HFFc6 (cell line): ENCODE measurements at regions not wholly inside any gene's neighbourhood (a gene's known extent, or its start where the extent isn't known, plus 50 kb on each side); places are given as distances from the start of the nearest gene placed in this dataset.

Experiments used
- DNase-seq: peaks from one replicate; pipeline ENCODE4 v3.0.0-alpha.2; 2018
- H3K27ac Mint-ChIP-seq: 2 replicates; pipeline ENCODE4 v1.8.0; 2020; ENCODE audit warnings: mild to moderate bottlenecking, mixed read lengths
- H3K27me3 Mint-ChIP-seq: 2 replicates; pipeline ENCODE4 v1.8.0; 2021; ENCODE audit warnings: mild to moderate bottlenecking, moderate library complexity, mixed read lengths; ENCODE audit not compliant: insufficient read depth
- H3K36me3 Mint-ChIP-seq: 2 replicates; pipeline ENCODE4 v1.8.0; 2021; ENCODE audit warnings: low read depth, mixed read lengths
- H3K4me1 Mint-ChIP-seq: 2 replicates; pipeline ENCODE4 v1.8.0; 2020; ENCODE audit warnings: low read depth, mixed read lengths
- H3K4me3 Mint-ChIP-seq: 2 replicates; pipeline ENCODE4 v1.8.0; 2020; ENCODE audit warnings: mild to moderate bottlenecking, moderate library complexity, mixed read lengths
- H3K9me3 Mint-ChIP-seq: 2 replicates; pipeline ENCODE4 v1.8.0; 2020; ENCODE audit warnings: mild to moderate bottlenecking, mixed read lengths
- CTCF ChIP-seq: fragments of 200-600 bp; sonication (generic); IDR thresholded peaks from 2 replicates; pipeline ENCODE4 v1.5.0; 2021; ENCODE audit warnings: antibody characterized with exemption, mild to moderate bottlenecking

DNA sequence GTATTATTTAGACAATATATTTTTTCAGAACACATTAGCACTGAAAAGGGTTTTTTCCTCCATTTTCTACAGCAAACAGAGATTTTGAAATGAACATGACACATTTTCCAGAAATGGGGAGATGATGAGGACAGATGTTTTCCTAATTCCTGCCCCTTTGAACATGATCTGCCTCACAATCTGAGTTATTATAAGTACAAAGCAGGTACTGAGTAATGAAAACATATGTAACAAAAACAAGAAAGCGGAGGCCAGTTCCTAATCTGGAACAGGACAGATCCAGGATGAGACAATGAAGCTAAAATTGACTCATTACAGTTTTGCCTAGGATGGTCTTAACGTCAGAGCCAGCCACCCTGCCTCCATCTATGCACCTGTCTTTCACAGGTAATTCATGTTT, 642.8 kb upstream of the NR2F2 start:
- Mint-ChIP-seq H3K4me1 (peaks cover 37% of the 10 kb centered on the region), H3K27ac (no peak overlapping the region), H3K4me3 (no peak overlapping the region), H3K27me3 (no peaks in the 10 kb centered on the region), H3K36me3 (peaks cover 5% of the 10 kb centered on the region; the same call in 1 of the 2 replicates), H3K9me3 (no peaks in the 10 kb centered on the region; the same call in 1 of the 2 replicates)
- TF ChIP-seq CTCF: no peak
- no peak for DNase-seq

- peaks cover 17% of the 10 kb centered on the region; the same call in 1 of the 2 replicates for H3K4me1 Mint-ChIP-seq
- no peak for TF ChIP-seq CTCF
- no peaks in the 10 kb centered on the region for H3K27me3 Mint-ChIP-seq
- H3K27ac Mint-ChIP-seq: no peak overlapping the region
- H3K36me3 Mint-ChIP-seq: peaks cover 32% of the 10 kb centered on the region
- no peak for DNase-seq
- peaks cover 28% of the 10 kb centered on the region for H3K9me3 Mint-ChIP-seq
- no peak overlapping the region for H3K4me3 Mint-ChIP-seq
These were observed 639.7 kb upstream of the NR2F2 start for GRCh38 chr15:95690631-95691340.

- Mint-ChIP-seq H3K4me1 (peaks cover 16% of the 10 kb centered on the region), H3K36me3 (peaks cover 33% of the 10 kb centered on the region), H3K4me3 (no peak overlapping the region), H3K27me3 (no peaks in the 10 kb centered on the region), H3K9me3 (peaks cover 30% of the 10 kb centered on the region), H3K27ac (no peak overlapping the region)
- no peak for DNase-seq
- no peak for TF ChIP-seq CTCF
These were observed 636.6 kb upstream of the NR2F2 start for GRCh38 chr15:95693917-95694316.

DNA sequence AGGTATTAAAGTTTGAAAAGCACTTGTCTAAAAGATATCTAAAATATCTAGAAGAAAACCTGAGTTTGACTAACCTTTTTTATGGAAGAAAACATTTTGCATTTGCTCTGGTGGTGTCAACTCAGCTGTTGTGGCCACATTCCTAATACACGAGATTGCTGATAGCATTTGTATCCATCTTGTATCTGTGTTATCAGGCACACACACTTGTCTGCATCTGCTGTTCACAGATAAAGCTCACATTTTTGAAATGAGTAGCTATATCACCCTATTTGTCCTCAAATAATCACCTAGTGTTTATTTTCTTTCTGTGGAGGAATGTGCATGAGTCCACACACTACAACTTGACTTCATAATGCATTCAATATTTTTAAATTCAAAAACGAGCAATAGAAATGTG, 632.3 kb upstream of the NR2F2 start:
- H3K27me3 Mint-ChIP-seq: peaks cover 2% of the 10 kb centered on the region; the same call in 1 of the 2 replicates
- peaks cover 61% of the 10 kb centered on the region for H3K9me3 Mint-ChIP-seq
- H3K4me3 Mint-ChIP-seq: no peak overlapping the region
- H3K4me1 Mint-ChIP-seq: peaks cover 15% of the 10 kb centered on the region
- no peak overlapping the region for H3K27ac Mint-ChIP-seq
- no peak for DNase-seq
- TF ChIP-seq CTCF: no peak
- H3K36me3 Mint-ChIP-seq: peaks cover 60% of the 10 kb centered on the region

GRCh38 chr15:95698951-95699350, 631.5 kb upstream of the NR2F2 start:
- Mint-ChIP-seq H3K36me3 (peaks cover 53% of the 10 kb centered on the region), H3K4me1 (peaks cover 15% of the 10 kb centered on the region), H3K9me3 (peaks cover 54% of the 10 kb centered on the region), H3K4me3 (no peak overlapping the region), H3K27me3 (peaks cover 2% of the 10 kb centered on the region; the same call in 1 of the 2 replicates), H3K27ac (no peak overlapping the region)
- TF ChIP-seq CTCF: no peak
- DNase-seq: no peak
